Suppressor macrophage treated with lipopolysaccharide for 4 hours (primary cell): ENCODE measurements at regions not wholly inside any gene's neighbourhood (a gene's known extent, or its start where the extent isn't known, plus 50 kb on each side); places are given as distances from the start of the nearest gene placed in this dataset.

ENCODE experiments used
- DNase-seq: peaks from one replicate; pipeline ENCODE4 v3.0.0-alpha.2; 2020

GRCh38 chr3:59578129-59578528, 528.3 kb upstream of the CFAP20DC start:
- DNase-seq = no peak

GRCh38 chr3:59576606-59577005, 526.8 kb upstream of the CFAP20DC start:
- no peak for DNase-seq

- peak; percentile 84 for DNase-seq
These were observed 525.5 kb upstream of the CFAP20DC start for GRCh38 chr3:59575113-59576001.

- no peak for DNase-seq
These were observed 524.1 kb upstream of the CFAP20DC start for GRCh38 chr3:59573911-59574310.

- no peak for DNase-seq
These were observed 522.3 kb upstream of the CFAP20DC start for GRCh38 chr3:59572106-59572505.

- no peak for DNase-seq
These were observed 521.0 kb upstream of the CFAP20DC start for GRCh38 chr3:59570806-59571205.

GRCh38 chr3:59567661-59568060, 517.8 kb upstream of the CFAP20DC start:
- DNase-seq = no peak

- DNase-seq = no peak
These were observed 516.7 kb upstream of the CFAP20DC start for GRCh38 chr3:59566481-59566975.

GRCh38 chr3:59565125-59565524, 515.3 kb upstream of the CFAP20DC start:
- no peak for DNase-seq

- DNase-seq = no peak
These were observed 514.1 kb upstream of the CFAP20DC start for GRCh38 chr3:59563966-59564365.

- no peak for DNase-seq
These were observed 513.3 kb upstream of the CFAP20DC start for GRCh38 chr3:59563072-59563605.

GRCh38 chr3:59559721-59560435, 510.1 kb upstream of the CFAP20DC start:
- peak; percentile 75 for DNase-seq

GRCh38 chr3:59558906-59559720, 509.3 kb upstream of the CFAP20DC start:
- no peak for DNase-seq

- peak; percentile 17 for DNase-seq
These were observed 505.9 kb upstream of the CFAP20DC start for GRCh38 chr3:59555593-59556315.

GRCh38 chr3:59553076-59553475, 503.3 kb upstream of the CFAP20DC start:
- no peak for DNase-seq

GRCh38 chr3:59551834-59552233, 502.0 kb upstream of the CFAP20DC start:
- DNase-seq = no peak

GRCh38 chr3:59549962-59550361, 500.1 kb upstream of the CFAP20DC start:
- DNase-seq = no peak

GRCh38 chr3:59547874-59548273, 498.0 kb upstream of the CFAP20DC start:
- DNase-seq = no peak

GRCh38 chr3:59546522-59546921, 496.7 kb upstream of the CFAP20DC start:
- no peak for DNase-seq

GRCh38 chr3:59545374-59545773, 495.5 kb upstream of the CFAP20DC start:
- no peak for DNase-seq

- no peak for DNase-seq
These were observed 492.5 kb upstream of the CFAP20DC start for GRCh38 chr3:59542276-59542675.

- no peak for DNase-seq
These were observed 490.9 kb upstream of the CFAP20DC start for GRCh38 chr3:59540696-59541095.
